ENCODE measurements at regions not wholly inside any gene's neighbourhood (a gene's known extent, or its start where the extent isn't known, plus 50 kb on each side); places are given as distances from the start of the nearest gene placed in this dataset.

GRCh38 chr11:134724106-134724778 is 312.2 kb upstream of the B3GAT1 start:
- TF ChIP-seq CTCF (IDR thresholded peaks at IDR 0.05) (no peak), POLR2A (IDR thresholded peaks at IDR 0.05) (no peak), POLR2AphosphoS5 (IDR thresholded peaks at IDR 0.05) (no peak)

Data from prostate gland (tissue), 2 donors.